KMS-11 (cell line): ENCODE measurements at regions not wholly inside any gene's neighbourhood (a gene's known extent, or its start where the extent isn't known, plus 50 kb on each side); places are given as distances from the start of the nearest gene placed in this dataset.

Experiments
- H2AFZ ChIP-seq: fragments of 200-600 bp; sonication (generic); 2 replicates; pipeline ENCODE4 v1.6.1; 2016; ENCODE audit warnings: antibody characterized with exemption, mixed run types, low read depth
- H3K27ac ChIP-seq: fragments of 200-600 bp; sonication (generic); 2 replicates; pipeline ENCODE4 v1.6.1; 2016; ENCODE audit warnings: mild to moderate bottlenecking, mixed run types
- H3K27me3 ChIP-seq: fragments of 200-600 bp; sonication (generic); 2 replicates; pipeline ENCODE4 v1.6.1; 2017; ENCODE audit warnings: mild to moderate bottlenecking, low read depth, mixed run types, moderate library complexity; ENCODE audit not compliant: insufficient read depth
- H3K36me3 ChIP-seq: fragments of 200-600 bp; sonication (generic); 2 replicates; pipeline ENCODE4 v1.6.1; 2017; ENCODE audit warnings: mild to moderate bottlenecking, mixed run types; ENCODE audit not compliant: insufficient read depth
- H3K4me1 ChIP-seq: fragments of 200-600 bp; sonication (generic); 2 replicates; pipeline ENCODE4 v1.6.1; 2016; ENCODE audit warnings: mild to moderate bottlenecking, low read depth, mixed run types; ENCODE audit not compliant: poor library complexity, severe bottlenecking
- H3K4me2 ChIP-seq: fragments of 200-600 bp; sonication (generic); 2 replicates; pipeline ENCODE4 v1.7.0; 2016; ENCODE audit warnings: mild to moderate bottlenecking, mixed run types
- H3K4me3 ChIP-seq: fragments of 200-600 bp; sonication (generic); IDR thresholded peaks from 2 replicates; pipeline ENCODE4 v1.6.1; 2017; ENCODE audit warnings: low read depth, low read length, mixed read lengths; ENCODE audit not compliant: insufficient read depth
- H3K79me2 ChIP-seq: fragments of 200-600 bp; sonication (generic); 2 replicates; pipeline ENCODE4 v1.6.1; 2016; ENCODE audit warnings: low read depth, mixed run types; ENCODE audit not compliant: insufficient read depth
- H3K9ac ChIP-seq: fragments of 200-600 bp; sonication (generic); 2 replicates; pipeline ENCODE4 v1.6.1; 2016; ENCODE audit warnings: mild to moderate bottlenecking, mixed run types
- H4K20me1 ChIP-seq: fragments of 200-600 bp; sonication (generic); 2 replicates; pipeline ENCODE4 v1.6.1; 2016; ENCODE audit warnings: mild to moderate bottlenecking, mixed run types; ENCODE audit not compliant: insufficient read depth
- TF ChIP-seq, protein P1 (sequence below): fragments of 200-600 bp; sonication (generic); conservative IDR thresholded peaks from 2 replicates; pipeline ENCODE4 v1.6.1; 2017; ENCODE audit warnings: low read depth, mild to moderate bottlenecking, antibody characterized with exemption, low read length, moderate library complexity, mixed read lengths

DNA sequence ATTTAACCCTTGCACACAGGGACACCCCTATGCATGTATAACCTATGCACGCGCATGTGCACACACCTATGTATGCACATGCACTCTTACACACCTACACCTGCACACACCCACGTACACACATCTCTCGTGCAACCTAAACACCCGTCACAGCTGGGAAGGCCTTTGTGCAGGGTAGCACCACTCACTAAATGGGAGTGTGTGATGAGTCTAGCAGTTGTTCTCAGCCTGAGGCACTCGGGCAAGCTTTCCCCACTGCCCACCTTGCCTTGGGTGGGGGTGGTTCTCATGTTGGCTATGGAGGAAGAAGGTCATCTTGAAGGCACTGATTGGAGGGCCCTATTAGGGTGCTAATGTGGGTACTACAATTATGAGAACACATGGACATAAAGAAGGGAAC, 85.8 kb downstream of the DLL1 start:
- Histone ChIP-seq H3K27me3 (no peaks in the 10 kb centered on the region; the same call in 1 of the 2 replicates), H3K4me3 (no peak overlapping the region), H4K20me1 (no peaks in the 10 kb centered on the region), H3K4me2 (no peak overlapping the region), H2AFZ (no peak overlapping the region), H3K79me2 (no peaks in the 10 kb centered on the region), H3K36me3 (no peaks in the 10 kb centered on the region), H3K4me1 (no peaks in the 10 kb centered on the region), H3K27ac (no peak overlapping the region), H3K9ac (no peak overlapping the region)
- TF ChIP-seq, protein P1, sequence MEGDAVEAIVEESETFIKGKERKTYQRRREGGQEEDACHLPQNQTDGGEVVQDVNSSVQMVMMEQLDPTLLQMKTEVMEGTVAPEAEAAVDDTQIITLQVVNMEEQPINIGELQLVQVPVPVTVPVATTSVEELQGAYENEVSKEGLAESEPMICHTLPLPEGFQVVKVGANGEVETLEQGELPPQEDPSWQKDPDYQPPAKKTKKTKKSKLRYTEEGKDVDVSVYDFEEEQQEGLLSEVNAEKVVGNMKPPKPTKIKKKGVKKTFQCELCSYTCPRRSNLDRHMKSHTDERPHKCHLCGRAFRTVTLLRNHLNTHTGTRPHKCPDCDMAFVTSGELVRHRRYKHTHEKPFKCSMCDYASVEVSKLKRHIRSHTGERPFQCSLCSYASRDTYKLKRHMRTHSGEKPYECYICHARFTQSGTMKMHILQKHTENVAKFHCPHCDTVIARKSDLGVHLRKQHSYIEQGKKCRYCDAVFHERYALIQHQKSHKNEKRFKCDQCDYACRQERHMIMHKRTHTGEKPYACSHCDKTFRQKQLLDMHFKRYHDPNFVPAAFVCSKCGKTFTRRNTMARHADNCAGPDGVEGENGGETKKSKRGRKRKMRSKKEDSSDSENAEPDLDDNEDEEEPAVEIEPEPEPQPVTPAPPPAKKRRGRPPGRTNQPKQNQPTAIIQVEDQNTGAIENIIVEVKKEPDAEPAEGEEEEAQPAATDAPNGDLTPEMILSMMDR: no peak

DNA sequence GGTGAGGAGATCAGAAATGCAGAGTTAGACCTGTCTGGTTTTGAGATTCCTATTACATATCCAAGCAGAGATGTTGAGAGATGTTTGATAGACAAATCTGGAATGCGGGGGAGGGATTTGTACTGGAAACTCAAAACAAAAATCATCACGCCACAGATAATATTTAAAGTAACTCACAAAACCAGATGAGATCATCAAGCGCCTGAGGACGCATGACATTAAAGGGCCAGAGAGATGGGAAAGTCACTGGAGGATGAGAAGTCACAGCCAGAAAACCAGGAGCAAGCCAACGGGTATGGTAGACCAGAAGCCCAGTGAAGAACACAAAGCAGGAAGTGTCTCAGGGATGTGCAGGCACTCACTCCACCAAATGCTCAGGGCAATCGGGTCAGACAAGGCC, 87.7 kb downstream of the DLL1 start:
- Histone ChIP-seq H3K4me2 (no peak overlapping the region), H3K4me1 (no peaks in the 10 kb centered on the region), H3K4me3 (no peak overlapping the region), H3K9ac (no peak overlapping the region), H4K20me1 (no peaks in the 10 kb centered on the region), H3K27me3 (no peaks in the 10 kb centered on the region; the same call in 1 of the 2 replicates), H3K27ac (no peak overlapping the region), H3K79me2 (no peaks in the 10 kb centered on the region), H3K36me3 (no peaks in the 10 kb centered on the region), H2AFZ (no peak overlapping the region)
- TF ChIP-seq, protein P1: no peak

DNA sequence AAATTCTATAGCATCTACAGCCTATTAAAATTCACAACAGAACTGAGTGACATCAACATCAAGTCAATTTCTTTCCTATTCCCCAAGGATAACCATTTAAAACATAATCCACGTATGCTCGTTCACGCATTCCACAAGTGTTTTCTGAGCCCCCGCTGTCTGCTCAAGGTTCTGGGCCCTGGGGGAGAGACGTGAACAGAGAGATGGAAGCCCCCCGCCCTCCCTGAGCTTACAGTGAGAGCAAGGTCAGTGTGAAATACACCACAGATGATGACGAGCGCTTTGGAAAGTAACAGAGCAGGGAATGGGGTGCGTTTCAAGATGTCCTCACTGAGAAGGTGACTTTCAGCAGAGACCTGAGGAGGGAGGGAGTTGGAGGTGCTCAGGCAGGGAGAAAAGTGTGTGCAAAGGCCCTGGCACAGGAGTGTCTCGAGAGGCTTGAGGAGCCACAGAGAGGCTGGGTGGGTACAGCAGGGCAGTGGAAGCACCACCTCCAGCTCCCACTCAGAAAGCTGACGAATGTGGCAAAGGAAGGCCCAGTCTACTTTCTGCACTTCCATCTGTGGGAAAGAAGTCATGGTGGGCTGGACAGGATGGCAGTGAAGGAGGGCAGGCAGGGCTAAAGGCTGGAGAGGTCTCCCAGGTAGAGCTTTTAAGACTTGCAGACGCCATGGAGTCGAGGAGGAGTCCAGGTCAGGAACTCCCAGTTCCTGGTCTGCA, 88.3 kb downstream of the DLL1 start:
- H3K27me3 ChIP-seq: no peaks in the 10 kb centered on the region; the same call in 1 of the 2 replicates
- H3K9ac ChIP-seq: no peak overlapping the region
- H3K36me3 ChIP-seq: no peaks in the 10 kb centered on the region
- no peak overlapping the region for H2AFZ ChIP-seq
- no peak overlapping the region for H3K4me2 ChIP-seq
- no peaks in the 10 kb centered on the region for H4K20me1 ChIP-seq
- H3K79me2 ChIP-seq: no peaks in the 10 kb centered on the region
- no peak overlapping the region for H3K27ac ChIP-seq
- H3K4me1 ChIP-seq: no peaks in the 10 kb centered on the region
- no peak overlapping the region for H3K4me3 ChIP-seq
- TF ChIP-seq, protein P1: no peak

DNA sequence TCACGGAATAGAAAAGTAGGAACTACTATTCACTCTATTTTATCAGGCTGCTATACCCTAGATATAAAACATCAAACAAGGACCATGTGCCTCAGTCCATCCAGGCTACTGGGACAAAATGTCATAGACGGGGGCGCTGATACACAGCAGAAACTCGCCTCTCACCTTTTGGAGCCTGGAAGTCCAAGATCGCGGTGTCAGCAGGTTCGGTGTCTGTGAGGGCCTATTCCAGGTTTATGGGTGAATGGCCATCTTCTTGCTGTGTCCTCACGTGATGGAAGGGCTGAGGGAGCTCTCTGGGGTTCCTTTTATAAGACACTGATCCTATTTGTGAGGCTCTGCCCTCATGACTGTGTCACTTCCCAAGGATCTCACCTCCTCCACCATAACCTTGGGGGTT, 89.5 kb downstream of the DLL1 start:
- Histone ChIP-seq H3K79me2 (no peaks in the 10 kb centered on the region), H4K20me1 (no peaks in the 10 kb centered on the region), H3K4me1 (no peaks in the 10 kb centered on the region), H2AFZ (no peak overlapping the region), H3K4me2 (no peak overlapping the region), H3K36me3 (no peaks in the 10 kb centered on the region), H3K27ac (no peak overlapping the region), H3K27me3 (no peaks in the 10 kb centered on the region; the same call in 1 of the 2 replicates), H3K9ac (no peak overlapping the region), H3K4me3 (no peak overlapping the region)
- TF ChIP-seq, protein P1: no peak
